GM23338 (cell line): ENCODE measurements at regions not wholly inside any gene's neighbourhood (a gene's known extent, or its start where the extent isn't known, plus 50 kb on each side); places are given as distances from the start of the nearest gene placed in this dataset.

ENCODE experiments used
- CREB1 ChIP-seq: fragments of 250-450 bp; sonication (Bioruptor Pico); IDR thresholded peaks from 2 replicates; pipeline ENCODE4 v1.5.0; 2020; ENCODE audit warnings: low read depth, mild to moderate bottlenecking, moderate library complexity
- CTCF ChIP-seq, 2 experiments: fragments of 200-600 bp in 1 of 2; sonication (generic) in 1 of 2; conservative IDR thresholded peaks; 2 replicates each; pipeline versions ENCODE4 v1.5.1 to v1.6.1; 2016 to 2017; ENCODE audit warnings: antibody characterized with exemption in 2 of 2, low read depth in 2 of 2, mild to moderate bottlenecking in 2 of 2, moderate library complexity in 1 of 2
- EZH2 ChIP-seq: fragments of 200-600 bp; sonication (generic); IDR thresholded peaks from one replicate; pipeline ENCODE4 v1.8.0; 2017; ENCODE audit warnings: antibody characterized with exemption, mild to moderate bottlenecking, low read depth; ENCODE audit not compliant: unreplicated experiment
- EZH2phosphoT487 ChIP-seq: fragments of 200-600 bp; sonication (generic); IDR thresholded peaks from one replicate; pipeline ENCODE4 v1.8.1; 2018; ENCODE audit warnings: antibody characterized with exemption; ENCODE audit not compliant: unreplicated experiment
- JUNB ChIP-seq: IDR thresholded peaks from one replicate; pipeline ENCODE4 v1.6.1; 2016; ENCODE audit warnings: antibody characterized with exemption; ENCODE audit not compliant: unreplicated experiment
- NANOG ChIP-seq: IDR thresholded peaks from 2 replicates; pipeline ENCODE4 v1.6.1; 2016; ENCODE audit warnings: antibody characterized with exemption, borderline replicate concordance
- POLR2AphosphoS5 ChIP-seq: IDR thresholded peaks from 2 replicates; pipeline ENCODE4 v1.6.1; 2016; ENCODE audit warnings: antibody characterized with exemption, low read depth
- STAT1 ChIP-seq: IDR thresholded peaks from one replicate; pipeline ENCODE4 v1.6.1; 2016; ENCODE audit warnings: antibody characterized with exemption; ENCODE audit not compliant: unreplicated experiment
- ZNF114 ChIP-seq: fragments of 250-450 bp; sonication (Bioruptor Pico); IDR thresholded peaks from 2 replicates; pipeline ENCODE4 v1.5.0; 2020; ENCODE audit warnings: mild to moderate bottlenecking, moderate library complexity
- ZNF331 ChIP-seq: fragments of 250-450 bp; sonication (Bioruptor Pico); IDR thresholded peaks from 2 replicates; pipeline ENCODE4 v1.5.0; 2020; ENCODE audit warnings: low read depth, mild to moderate bottlenecking, moderate library complexity
- TF ChIP-seq, protein P1 (sequence below): IDR thresholded peaks from one replicate; pipeline ENCODE4 v1.6.1; 2018; ENCODE audit warnings: antibody characterized with exemption; ENCODE audit not compliant: unreplicated experiment
- TF ChIP-seq, protein P2 (sequence below): IDR thresholded peaks from 2 replicates; pipeline ENCODE4 v1.6.1; 2016; ENCODE audit warnings: antibody characterized with exemption

DNA sequence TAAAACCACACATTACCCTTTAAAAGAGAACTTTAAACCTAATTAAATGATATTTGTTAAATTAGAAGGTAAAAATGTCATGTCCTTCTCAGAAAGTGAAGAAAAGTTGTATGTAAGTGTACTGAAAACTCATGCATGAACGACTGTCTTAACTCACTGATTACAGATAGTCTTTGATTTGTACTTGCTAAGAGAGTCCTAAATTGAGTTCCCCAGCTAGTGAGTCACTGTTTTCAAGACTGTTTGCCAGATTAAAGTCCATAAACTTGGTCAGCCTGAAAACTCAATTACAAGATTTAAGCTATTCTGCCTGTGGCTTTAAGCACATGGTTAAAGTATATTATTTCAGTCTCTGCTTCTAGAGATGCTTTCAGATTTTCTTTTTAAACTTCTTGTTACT, 124.9 kb upstream of the ZCCHC13 start:
- TF ChIP-seq EZH2: no peak
- no peak for TF ChIP-seq EZH2phosphoT487
- no peak for TF ChIP-seq CTCF (conservative IDR thresholded peaks at IDR 0.05; ENCODE audit: low read depth in 2 of 2)
- no peak for TF ChIP-seq CREB1 (CRISPR knock-in tag)
- TF ChIP-seq, protein P1, sequence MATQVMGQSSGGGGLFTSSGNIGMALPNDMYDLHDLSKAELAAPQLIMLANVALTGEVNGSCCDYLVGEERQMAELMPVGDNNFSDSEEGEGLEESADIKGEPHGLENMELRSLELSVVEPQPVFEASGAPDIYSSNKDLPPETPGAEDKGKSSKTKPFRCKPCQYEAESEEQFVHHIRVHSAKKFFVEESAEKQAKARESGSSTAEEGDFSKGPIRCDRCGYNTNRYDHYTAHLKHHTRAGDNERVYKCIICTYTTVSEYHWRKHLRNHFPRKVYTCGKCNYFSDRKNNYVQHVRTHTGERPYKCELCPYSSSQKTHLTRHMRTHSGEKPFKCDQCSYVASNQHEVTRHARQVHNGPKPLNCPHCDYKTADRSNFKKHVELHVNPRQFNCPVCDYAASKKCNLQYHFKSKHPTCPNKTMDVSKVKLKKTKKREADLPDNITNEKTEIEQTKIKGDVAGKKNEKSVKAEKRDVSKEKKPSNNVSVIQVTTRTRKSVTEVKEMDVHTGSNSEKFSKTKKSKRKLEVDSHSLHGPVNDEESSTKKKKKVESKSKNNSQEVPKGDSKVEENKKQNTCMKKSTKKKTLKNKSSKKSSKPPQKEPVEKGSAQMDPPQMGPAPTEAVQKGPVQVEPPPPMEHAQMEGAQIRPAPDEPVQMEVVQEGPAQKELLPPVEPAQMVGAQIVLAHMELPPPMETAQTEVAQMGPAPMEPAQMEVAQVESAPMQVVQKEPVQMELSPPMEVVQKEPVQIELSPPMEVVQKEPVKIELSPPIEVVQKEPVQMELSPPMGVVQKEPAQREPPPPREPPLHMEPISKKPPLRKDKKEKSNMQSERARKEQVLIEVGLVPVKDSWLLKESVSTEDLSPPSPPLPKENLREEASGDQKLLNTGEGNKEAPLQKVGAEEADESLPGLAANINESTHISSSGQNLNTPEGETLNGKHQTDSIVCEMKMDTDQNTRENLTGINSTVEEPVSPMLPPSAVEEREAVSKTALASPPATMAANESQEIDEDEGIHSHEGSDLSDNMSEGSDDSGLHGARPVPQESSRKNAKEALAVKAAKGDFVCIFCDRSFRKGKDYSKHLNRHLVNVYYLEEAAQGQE: no peak
- no peak for TF ChIP-seq POLR2AphosphoS5
- no peak for TF ChIP-seq JUNB
- TF ChIP-seq NANOG: no peak
- TF ChIP-seq ZNF114 (CRISPR knock-in tag): no peak
- TF ChIP-seq, protein P2, sequence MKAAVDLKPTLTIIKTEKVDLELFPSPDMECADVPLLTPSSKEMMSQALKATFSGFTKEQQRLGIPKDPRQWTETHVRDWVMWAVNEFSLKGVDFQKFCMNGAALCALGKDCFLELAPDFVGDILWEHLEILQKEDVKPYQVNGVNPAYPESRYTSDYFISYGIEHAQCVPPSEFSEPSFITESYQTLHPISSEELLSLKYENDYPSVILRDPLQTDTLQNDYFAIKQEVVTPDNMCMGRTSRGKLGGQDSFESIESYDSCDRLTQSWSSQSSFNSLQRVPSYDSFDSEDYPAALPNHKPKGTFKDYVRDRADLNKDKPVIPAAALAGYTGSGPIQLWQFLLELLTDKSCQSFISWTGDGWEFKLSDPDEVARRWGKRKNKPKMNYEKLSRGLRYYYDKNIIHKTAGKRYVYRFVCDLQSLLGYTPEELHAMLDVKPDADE: no peak
- no peak for TF ChIP-seq ZNF331 (CRISPR knock-in tag)
- no peak for TF ChIP-seq STAT1
